Hepatocyte (in vitro differentiated cells): ENCODE measurements at regions not wholly inside any gene's neighbourhood (a gene's known extent, or its start where the extent isn't known, plus 50 kb on each side); places are given as distances from the start of the nearest gene placed in this dataset.

Experiments used
- EZH2 ChIP-seq: fragments of 200-600 bp; sonication (generic); IDR thresholded peaks from 2 replicates; pipeline ENCODE4 v1.6.1; 2016; ENCODE audit warnings: antibody characterized with exemption, mild to moderate bottlenecking, borderline replicate concordance
- EZH2phosphoT487 ChIP-seq: fragments of 200-600 bp; sonication (generic); IDR thresholded peaks from one replicate; pipeline ENCODE4 v1.6.1; 2018; ENCODE audit warnings: antibody characterized with exemption, mild to moderate bottlenecking, low read depth, moderate library complexity; ENCODE audit not compliant: unreplicated experiment, severe bottlenecking
- TF ChIP-seq, protein P1 (sequence below): fragments of 200-600 bp; sonication (generic); IDR thresholded peaks from 2 replicates; pipeline ENCODE4 v1.5.1; 2016; ENCODE audit warnings: antibody characterized with exemption, mild to moderate bottlenecking; ENCODE audit not compliant: poor library complexity

DNA sequence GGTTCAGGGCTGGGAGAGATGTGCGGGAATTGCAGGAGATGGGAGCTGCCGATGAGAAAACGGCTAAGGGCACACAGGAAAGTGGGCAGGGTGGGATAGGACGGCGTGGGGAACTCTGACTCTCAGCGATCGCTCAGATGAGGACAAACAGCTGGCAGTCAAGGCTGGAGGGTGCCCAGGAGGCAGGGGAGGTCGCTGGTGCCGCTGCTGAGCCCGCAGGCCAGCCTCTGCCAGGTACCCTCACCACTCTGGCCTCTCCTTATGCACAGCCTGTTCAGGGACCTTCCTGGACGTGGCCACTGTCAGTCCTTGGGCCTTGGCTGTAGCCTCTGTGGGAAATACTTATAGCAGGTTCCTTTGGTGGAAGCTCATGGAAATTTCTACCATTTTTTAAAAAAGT is 308.6 kb downstream of the TEX29 start:
- TF ChIP-seq, protein P1, sequence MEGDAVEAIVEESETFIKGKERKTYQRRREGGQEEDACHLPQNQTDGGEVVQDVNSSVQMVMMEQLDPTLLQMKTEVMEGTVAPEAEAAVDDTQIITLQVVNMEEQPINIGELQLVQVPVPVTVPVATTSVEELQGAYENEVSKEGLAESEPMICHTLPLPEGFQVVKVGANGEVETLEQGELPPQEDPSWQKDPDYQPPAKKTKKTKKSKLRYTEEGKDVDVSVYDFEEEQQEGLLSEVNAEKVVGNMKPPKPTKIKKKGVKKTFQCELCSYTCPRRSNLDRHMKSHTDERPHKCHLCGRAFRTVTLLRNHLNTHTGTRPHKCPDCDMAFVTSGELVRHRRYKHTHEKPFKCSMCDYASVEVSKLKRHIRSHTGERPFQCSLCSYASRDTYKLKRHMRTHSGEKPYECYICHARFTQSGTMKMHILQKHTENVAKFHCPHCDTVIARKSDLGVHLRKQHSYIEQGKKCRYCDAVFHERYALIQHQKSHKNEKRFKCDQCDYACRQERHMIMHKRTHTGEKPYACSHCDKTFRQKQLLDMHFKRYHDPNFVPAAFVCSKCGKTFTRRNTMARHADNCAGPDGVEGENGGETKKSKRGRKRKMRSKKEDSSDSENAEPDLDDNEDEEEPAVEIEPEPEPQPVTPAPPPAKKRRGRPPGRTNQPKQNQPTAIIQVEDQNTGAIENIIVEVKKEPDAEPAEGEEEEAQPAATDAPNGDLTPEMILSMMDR, result no peak
- TF ChIP-seq EZH2phosphoT487, result no peak
- TF ChIP-seq EZH2, result no peak
